Liver (tissue), 3 donors: ENCODE measurements at regions not wholly inside any gene's neighbourhood (a gene's known extent, or its start where the extent isn't known, plus 50 kb on each side); places are given as distances from the start of the nearest gene placed in this dataset.

ENCODE experiments used
- EGR1 ChIP-seq, 2 donors: IDR thresholded peaks; 2 replicates each; pipeline ENCODE4 v1.6.1; 2016 to 2018; ENCODE audit warnings: antibody characterized with exemption in 2 of 2, low read depth in 2 of 2
- RAD21 ChIP-seq, 2 donors: IDR thresholded peaks; 2 replicates each; pipeline ENCODE4 v1.6.1; 2016; ENCODE audit warnings: antibody characterized with exemption in 2 of 2, mild to moderate bottlenecking in 2 of 2
- RXRA ChIP-seq, 2 donors: IDR thresholded peaks; 2 replicates each; pipeline ENCODE4 v1.6.1; 2017 to 2018; ENCODE audit warnings: antibody characterized with exemption in 2 of 2, mild to moderate bottlenecking in 1 of 2
- SP1 ChIP-seq: IDR thresholded peaks from 2 replicates; pipeline ENCODE4 v1.6.1; 2018; ENCODE audit warnings: antibody characterized with exemption, mild to moderate bottlenecking
- TAF1 ChIP-seq: conservative IDR thresholded peaks from 2 replicates; pipeline ENCODE4 v1.6.1; 2016; ENCODE audit warnings: antibody characterized with exemption, mild to moderate bottlenecking
- YY1 ChIP-seq: IDR thresholded peaks from 2 replicates; pipeline ENCODE4 v1.6.1; 2016; ENCODE audit warnings: antibody characterized with exemption, mild to moderate bottlenecking
- TF ChIP-seq, protein P1 (sequence below): fragments of 150-350 bp; IDR thresholded peaks from 2 replicates; pipeline ENCODE4 v1.5.1; 2017; ENCODE audit warnings: improper control_type of control experiment, low read depth, low read length; ENCODE audit not compliant: missing input control
- TF ChIP-seq, protein P2 (sequence below): IDR thresholded peaks from 2 replicates; pipeline ENCODE4 v1.6.1; 2016; ENCODE audit warnings: antibody characterized with exemption, mild to moderate bottlenecking
- TF ChIP-seq, protein P3 (sequence below): IDR thresholded peaks from 2 replicates; pipeline ENCODE4 v1.6.1; 2016; ENCODE audit warnings: antibody characterized with exemption
- donor health status: healthy.
- donor health status: healthy.

DNA sequence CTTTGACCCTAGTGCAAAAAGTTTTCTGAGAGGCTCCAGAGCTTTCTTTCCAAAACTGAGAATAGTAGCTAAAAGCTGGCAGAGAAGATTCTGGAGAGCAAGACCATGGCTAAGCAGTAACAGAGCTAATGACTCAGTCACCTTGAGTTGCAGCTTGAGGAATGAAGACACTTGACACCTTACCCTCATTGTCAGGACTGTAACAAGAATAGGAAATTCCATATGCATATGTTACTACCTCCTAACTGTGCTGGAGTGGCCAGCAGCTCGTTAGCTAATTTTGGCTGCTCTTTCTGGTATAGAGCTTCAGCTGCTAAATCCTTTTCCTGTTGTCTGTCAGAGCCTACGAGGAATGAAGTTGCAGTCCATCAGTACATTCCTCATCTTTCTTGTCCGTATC, 68.6 kb upstream of the LHCGR start:
- TF ChIP-seq, protein P1, sequence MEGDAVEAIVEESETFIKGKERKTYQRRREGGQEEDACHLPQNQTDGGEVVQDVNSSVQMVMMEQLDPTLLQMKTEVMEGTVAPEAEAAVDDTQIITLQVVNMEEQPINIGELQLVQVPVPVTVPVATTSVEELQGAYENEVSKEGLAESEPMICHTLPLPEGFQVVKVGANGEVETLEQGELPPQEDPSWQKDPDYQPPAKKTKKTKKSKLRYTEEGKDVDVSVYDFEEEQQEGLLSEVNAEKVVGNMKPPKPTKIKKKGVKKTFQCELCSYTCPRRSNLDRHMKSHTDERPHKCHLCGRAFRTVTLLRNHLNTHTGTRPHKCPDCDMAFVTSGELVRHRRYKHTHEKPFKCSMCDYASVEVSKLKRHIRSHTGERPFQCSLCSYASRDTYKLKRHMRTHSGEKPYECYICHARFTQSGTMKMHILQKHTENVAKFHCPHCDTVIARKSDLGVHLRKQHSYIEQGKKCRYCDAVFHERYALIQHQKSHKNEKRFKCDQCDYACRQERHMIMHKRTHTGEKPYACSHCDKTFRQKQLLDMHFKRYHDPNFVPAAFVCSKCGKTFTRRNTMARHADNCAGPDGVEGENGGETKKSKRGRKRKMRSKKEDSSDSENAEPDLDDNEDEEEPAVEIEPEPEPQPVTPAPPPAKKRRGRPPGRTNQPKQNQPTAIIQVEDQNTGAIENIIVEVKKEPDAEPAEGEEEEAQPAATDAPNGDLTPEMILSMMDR = no peak
- TF ChIP-seq YY1 = no peak
- TF ChIP-seq, protein P2, sequence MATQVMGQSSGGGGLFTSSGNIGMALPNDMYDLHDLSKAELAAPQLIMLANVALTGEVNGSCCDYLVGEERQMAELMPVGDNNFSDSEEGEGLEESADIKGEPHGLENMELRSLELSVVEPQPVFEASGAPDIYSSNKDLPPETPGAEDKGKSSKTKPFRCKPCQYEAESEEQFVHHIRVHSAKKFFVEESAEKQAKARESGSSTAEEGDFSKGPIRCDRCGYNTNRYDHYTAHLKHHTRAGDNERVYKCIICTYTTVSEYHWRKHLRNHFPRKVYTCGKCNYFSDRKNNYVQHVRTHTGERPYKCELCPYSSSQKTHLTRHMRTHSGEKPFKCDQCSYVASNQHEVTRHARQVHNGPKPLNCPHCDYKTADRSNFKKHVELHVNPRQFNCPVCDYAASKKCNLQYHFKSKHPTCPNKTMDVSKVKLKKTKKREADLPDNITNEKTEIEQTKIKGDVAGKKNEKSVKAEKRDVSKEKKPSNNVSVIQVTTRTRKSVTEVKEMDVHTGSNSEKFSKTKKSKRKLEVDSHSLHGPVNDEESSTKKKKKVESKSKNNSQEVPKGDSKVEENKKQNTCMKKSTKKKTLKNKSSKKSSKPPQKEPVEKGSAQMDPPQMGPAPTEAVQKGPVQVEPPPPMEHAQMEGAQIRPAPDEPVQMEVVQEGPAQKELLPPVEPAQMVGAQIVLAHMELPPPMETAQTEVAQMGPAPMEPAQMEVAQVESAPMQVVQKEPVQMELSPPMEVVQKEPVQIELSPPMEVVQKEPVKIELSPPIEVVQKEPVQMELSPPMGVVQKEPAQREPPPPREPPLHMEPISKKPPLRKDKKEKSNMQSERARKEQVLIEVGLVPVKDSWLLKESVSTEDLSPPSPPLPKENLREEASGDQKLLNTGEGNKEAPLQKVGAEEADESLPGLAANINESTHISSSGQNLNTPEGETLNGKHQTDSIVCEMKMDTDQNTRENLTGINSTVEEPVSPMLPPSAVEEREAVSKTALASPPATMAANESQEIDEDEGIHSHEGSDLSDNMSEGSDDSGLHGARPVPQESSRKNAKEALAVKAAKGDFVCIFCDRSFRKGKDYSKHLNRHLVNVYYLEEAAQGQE = no peak
- TF ChIP-seq RAD21 (IDR thresholded peaks at IDR 0.05) = no peak
- TF ChIP-seq SP1 = no peak
- TF ChIP-seq TAF1 = no peak
- TF ChIP-seq, protein P3, sequence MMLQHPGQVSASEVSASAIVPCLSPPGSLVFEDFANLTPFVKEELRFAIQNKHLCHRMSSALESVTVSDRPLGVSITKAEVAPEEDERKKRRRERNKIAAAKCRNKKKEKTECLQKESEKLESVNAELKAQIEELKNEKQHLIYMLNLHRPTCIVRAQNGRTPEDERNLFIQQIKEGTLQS = no peak
- TF ChIP-seq RXRA (IDR thresholded peaks at IDR 0.05) = no peak
- TF ChIP-seq EGR1 (IDR thresholded peaks at IDR 0.05; ENCODE audit: low read depth in 2 of 2) = no peak
